GM19035 (cell line): ENCODE measurements at regions not wholly inside any gene's neighbourhood (a gene's known extent, or its start where the extent isn't known, plus 50 kb on each side); places are given as distances from the start of the nearest gene placed in this dataset.
"Not testable (repeated sequence)": the region's sequence is repeated elsewhere in the genome, so short reads cannot be mapped to it uniquely, and the experiment has no call there.

Experiments used
- ATAC-seq: cut with Tn5 transposase; IDR thresholded peaks from one replicate; pipeline ENCODE4 v1.9.1; 2021; ENCODE audit not compliant: unreplicated experiment

- ATAC-seq: no peak
These were observed 803.9 kb downstream of the DIPK2A start for GRCh38 chr3:144775551-144775950.

GRCh38 chr3:144777906-144778305 lies 806.3 kb downstream of the DIPK2A start:
- no peak for ATAC-seq

GRCh38 chr3:144791034-144791433 lies 819.4 kb downstream of the DIPK2A start:
- no peak for ATAC-seq

- no peak for ATAC-seq
These were observed 830.3 kb downstream of the DIPK2A start for GRCh38 chr3:144801890-144802289.

- no peak for ATAC-seq
These were observed 837.8 kb downstream of the DIPK2A start for GRCh38 chr3:144809380-144809779.

GRCh38 chr3:144810160-144810559 lies 838.5 kb downstream of the DIPK2A start:
- ATAC-seq: peak; percentile 61

GRCh38 chr3:144815655-144816054 lies 844.0 kb downstream of the DIPK2A start:
- ATAC-seq: no peak

GRCh38 chr3:144816323-144816722 lies 844.7 kb downstream of the DIPK2A start:
- ATAC-seq: no peak

- ATAC-seq: no peak
These were observed 847.4 kb downstream of the DIPK2A start for GRCh38 chr3:144818973-144819372.

GRCh38 chr3:144820232-144820631 lies 848.6 kb downstream of the DIPK2A start:
- ATAC-seq: not testable (repeated sequence)

- no peak for ATAC-seq
These were observed 849.1 kb downstream of the DIPK2A start for GRCh38 chr3:144820726-144821125.

GRCh38 chr3:144821583-144821982 lies 850.0 kb downstream of the DIPK2A start:
- no peak for ATAC-seq

- no peak for ATAC-seq
These were observed 851.0 kb downstream of the DIPK2A start for GRCh38 chr3:144822671-144823070.

GRCh38 chr3:144831955-144832716 lies 860.5 kb downstream of the DIPK2A start:
- ATAC-seq: no peak

GRCh38 chr3:144839991-144840390 lies 868.4 kb downstream of the DIPK2A start:
- no peak for ATAC-seq

GRCh38 chr3:144840866-144841265 lies 869.2 kb downstream of the DIPK2A start:
- ATAC-seq: no peak

GRCh38 chr3:144843099-144843498 lies 871.5 kb downstream of the DIPK2A start:
- no peak for ATAC-seq

GRCh38 chr3:144852999-144853398 lies 881.4 kb downstream of the DIPK2A start:
- no peak for ATAC-seq

GRCh38 chr3:144854020-144854419 lies 882.4 kb downstream of the DIPK2A start:
- not testable (repeated sequence) for ATAC-seq

GRCh38 chr3:144859161-144859560 lies 887.5 kb downstream of the DIPK2A start:
- ATAC-seq: no peak

- ATAC-seq: no peak
These were observed 893.0 kb downstream of the DIPK2A start for GRCh38 chr3:144864646-144865045.

- no peak for ATAC-seq
These were observed 894.3 kb downstream of the DIPK2A start for GRCh38 chr3:144865948-144866347.

- ATAC-seq: no peak
These were observed 894.9 kb downstream of the DIPK2A start for GRCh38 chr3:144866476-144866875.
